GM19239 (cell line): ENCODE measurements at regions not wholly inside any gene's neighbourhood (a gene's known extent, or its start where the extent isn't known, plus 50 kb on each side); places are given as distances from the start of the nearest gene placed in this dataset.
"Not testable (repeated sequence)": the region's sequence is repeated elsewhere in the genome, so short reads cannot be mapped to it uniquely, and the experiment has no call there.

Source experiments
- DNase-seq: peaks from one replicate; pipeline ENCODE4 v3.0.0; 2011; ENCODE audit warnings: low spot score; ENCODE audit not compliant: insufficient read length
- FAIRE-seq: peaks from 2 replicates; lab custom pipeline; 2011; peaks lifted over from hg19 to GRCh38; lab: Jason Lieb, UNC

GRCh38 chr1:38585971-38586370 lies 273.6 kb downstream of the RRAGC start:
- DNase-seq (no peak), FAIRE-seq (no peak)

DNA sequence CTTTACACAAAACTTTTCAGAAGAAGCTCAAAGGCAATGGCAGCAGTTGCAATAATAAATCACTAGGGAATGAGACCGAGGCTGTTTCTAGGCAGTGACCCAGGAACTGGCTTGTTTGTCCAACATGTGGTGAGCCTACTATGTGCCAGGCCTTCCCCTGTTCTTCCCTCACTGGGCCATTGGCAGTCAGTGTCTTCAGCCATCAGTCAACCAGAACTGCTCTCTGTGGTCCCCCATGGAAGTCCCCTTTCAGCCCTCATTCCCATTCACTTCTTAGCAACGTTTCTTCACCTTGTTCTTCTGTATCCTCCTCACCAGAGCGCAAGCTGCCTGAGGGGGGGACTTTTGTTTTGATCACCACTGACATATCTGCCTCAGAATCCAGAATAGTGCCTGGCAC lies 274.1 kb downstream of the RRAGC start:
- FAIRE-seq: peak; percentile 67
- no peak for DNase-seq

- FAIRE-seq: no peak
- no peak for DNase-seq
These were observed 274.9 kb downstream of the RRAGC start for GRCh38 chr1:38584448-38585355.

DNA sequence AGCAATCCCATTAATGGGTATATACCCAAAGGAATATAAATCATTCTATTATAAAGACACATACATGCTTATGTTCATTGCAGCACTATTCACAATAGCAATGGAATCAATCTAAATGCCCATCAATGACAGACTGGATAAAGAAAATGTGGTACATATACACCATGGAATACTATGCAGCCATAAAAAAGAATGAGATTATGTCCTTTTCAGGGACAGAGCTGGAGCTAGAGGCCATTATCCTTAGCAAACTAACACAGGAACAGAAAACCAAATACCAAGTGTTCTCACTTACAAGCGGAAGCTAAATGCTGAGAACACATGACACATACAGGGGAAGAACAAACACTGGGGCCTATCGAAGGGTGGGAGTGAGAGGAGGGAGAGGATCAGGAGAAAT lies 276.3 kb downstream of the RRAGC start:
- DNase-seq, FAIRE-seq: not testable (repeated sequence)

DNA sequence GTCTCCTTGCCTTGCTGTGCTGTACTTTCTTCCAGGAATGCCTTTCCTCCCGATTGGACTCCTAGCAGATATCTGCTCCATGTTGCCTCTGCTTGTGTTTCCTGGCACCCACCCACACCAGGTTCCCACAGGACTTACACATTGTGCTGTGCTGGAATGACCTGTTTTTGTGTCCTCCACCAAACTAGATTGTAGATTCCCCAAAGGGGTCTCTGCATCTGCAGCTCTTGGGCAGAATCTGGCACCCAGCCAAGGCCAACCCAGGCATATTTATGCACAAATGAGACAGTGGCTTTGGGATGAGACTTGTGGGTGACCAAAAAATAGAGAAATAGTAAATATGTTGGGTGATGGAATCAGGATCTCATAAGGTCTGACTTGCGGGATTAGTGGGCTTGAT lies 278.2 kb downstream of the RRAGC start:
- DNase-seq: no peak
- FAIRE-seq: no peak

GRCh38 chr1:38580594-38580993 lies 279.0 kb downstream of the RRAGC start:
- DNase-seq (no peak), FAIRE-seq (no peak)

DNA sequence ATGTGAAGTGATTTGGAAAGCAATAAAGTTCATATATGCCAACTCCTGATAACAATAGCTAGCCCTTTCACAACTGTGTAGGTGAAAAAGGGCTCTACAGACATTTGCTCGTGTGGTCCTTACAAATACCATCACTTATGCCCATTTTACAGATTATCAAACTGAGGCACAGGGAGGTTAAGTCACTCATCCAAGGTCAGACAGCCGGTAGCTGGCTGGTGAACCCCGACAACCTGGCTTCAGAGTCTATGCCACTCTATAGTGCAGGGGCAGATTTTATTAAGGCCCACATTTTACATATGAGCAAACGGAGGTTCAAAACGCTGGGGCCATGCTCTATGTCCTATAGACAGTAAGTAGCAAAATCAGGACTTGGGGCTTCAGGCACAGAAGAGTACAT lies 280.5 kb downstream of the RRAGC start:
- no peak for DNase-seq
- FAIRE-seq: no peak

DNA sequence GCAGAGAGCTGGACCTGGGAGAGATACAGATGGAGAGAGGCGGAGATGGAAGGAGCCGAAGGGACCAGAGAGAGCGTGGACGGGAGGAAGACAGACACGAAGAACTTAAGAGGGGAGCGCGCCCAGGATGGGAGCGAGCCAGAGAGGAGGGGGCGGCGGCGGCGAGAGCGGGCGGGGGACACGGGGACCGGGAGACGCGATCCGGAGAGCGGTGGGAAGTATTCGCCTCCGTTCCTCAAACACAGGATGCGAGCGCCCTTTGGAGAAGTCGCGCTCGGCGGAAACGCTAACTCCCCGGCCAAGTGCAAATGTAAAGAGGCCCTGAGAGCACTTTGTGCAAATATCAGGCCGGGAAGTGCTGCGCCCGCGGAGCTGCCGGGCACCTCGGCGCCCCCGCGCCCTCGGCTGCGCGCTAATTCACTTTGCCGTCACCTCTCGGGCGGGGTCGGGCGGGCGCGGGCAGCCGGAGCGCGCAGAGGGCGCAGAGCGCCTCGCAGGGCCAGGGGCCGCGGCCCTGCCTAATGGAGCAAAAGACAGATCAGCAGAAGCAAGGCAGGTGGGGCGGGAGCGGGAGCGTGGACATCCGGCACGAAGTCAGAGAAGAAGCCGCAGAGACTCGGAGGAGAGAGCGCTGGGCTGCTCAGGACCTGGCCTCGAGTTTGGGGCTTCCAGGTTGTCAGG lies 281.2 kb downstream of the RRAGC start:
- no peak for FAIRE-seq
- no peak for DNase-seq

DNA sequence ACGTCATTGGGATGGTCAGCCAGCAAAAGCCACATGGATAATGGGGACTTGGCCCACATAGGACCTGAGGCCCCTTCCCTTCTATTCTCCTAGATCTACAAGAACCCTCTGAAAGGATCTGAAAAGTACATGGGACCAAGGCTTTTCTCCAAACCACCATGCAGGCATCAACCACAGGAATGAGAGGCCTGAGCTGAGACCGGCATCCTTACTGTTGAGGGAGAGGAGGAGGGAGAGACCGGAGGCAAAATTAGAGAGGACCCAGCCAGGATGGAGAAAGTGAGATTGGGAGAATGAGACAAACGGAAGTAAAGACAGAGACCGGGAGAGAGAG lies 281.7 kb downstream of the RRAGC start:
- no peak for FAIRE-seq
- no peak for DNase-seq

GRCh38 chr1:38577385-38577784 lies 282.2 kb downstream of the RRAGC start:
- no peak for FAIRE-seq

DNA sequence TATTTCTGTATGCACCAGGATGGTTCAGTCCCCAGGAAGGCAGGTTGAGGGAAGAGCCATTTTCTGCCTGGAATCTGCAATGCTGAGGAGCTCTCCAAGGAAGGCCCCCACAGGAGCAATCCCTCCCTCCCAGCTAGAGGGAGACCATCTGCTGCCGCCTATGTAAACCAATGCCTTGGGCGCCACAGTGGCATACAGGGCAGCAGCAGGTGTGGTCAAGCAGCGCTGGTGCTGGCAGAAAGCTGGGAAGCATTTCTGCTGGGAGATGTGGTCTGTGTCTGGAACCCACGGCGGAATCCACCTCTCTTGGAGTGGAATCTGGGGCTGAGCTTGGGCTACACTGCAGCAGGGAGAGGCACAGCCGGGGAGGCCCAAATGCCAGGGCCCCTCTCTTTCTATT lies 283.3 kb downstream of the RRAGC start:
- no peak for FAIRE-seq
- no peak for DNase-seq

More at GRCh38 chr1:38577385-38577784, 282.2 kb downstream of the RRAGC start:
- no peak for DNase-seq

DNA sequence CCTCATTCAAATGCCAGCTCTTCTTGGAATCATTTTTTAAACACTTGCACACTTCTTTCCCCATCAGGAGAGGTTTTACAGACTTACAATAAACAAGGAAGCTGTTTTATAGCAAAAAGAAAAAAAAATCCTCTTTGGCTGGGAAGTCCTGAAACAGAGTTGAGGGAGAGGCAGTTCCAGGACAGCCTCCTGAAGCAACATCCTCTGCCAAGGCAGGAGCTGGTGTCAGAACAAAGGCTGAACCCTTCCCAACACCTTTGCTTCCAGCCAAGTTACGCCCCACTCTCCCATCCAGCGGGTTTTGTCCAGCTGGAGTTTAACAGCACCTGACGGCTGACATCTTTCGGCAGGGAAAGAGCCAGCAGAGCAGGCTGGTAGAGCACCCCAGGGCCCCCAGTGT lies 287.8 kb downstream of the RRAGC start:
- DNase-seq (no peak), FAIRE-seq (no peak)

DNA sequence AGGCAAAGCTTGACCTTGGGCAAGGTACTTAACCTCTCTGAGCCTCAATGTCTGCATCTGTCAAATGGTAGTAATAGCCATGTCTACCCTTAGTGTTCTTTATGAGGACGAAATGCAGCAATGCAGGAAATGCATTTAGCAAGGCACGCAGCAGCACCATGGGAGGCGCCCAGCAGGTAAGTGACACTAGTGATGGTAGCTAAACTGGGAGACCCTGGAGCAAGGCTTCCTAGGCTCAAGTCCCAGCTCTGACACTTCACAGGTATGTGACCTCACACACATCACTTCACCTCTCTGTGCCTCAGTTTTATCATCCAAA lies 289.0 kb downstream of the RRAGC start:
- DNase-seq: no peak
- no peak for FAIRE-seq

DNA sequence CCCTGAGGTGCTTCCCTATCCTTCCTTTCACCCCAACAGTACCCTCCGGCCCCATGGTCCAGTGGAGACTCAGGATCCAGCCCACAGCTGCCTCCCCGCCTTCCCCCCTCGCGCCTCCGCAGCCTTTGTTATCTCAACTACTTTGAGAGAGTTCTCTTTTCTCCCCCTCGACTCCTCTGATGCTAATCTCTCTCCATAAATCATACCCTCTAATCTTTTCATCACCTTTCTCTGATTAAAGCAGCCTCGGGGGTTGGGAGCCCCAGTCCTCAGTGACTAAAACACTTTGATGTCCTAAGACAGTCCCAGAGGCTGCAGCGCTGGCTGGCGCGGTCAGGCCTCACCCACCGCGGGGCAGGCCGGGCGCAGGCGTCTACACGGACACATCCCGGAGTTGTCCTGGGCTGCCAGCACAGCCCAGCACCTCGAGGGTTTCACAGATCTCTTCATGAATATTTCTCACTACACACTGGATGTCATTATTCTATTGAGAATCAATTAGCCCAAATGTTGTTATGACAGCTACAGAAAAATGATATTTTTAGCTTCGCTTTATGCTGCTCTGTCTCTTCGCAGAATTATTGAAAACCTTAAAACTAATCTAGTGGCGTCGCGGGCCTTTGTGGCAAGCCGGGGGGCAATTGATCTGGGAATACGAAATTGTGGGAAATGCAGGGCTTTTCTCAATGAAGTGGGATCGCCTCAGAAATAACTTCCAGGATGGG lies 289.5 kb downstream of the RRAGC start:
- FAIRE-seq: no peak
- DNase-seq: no peak

DNA sequence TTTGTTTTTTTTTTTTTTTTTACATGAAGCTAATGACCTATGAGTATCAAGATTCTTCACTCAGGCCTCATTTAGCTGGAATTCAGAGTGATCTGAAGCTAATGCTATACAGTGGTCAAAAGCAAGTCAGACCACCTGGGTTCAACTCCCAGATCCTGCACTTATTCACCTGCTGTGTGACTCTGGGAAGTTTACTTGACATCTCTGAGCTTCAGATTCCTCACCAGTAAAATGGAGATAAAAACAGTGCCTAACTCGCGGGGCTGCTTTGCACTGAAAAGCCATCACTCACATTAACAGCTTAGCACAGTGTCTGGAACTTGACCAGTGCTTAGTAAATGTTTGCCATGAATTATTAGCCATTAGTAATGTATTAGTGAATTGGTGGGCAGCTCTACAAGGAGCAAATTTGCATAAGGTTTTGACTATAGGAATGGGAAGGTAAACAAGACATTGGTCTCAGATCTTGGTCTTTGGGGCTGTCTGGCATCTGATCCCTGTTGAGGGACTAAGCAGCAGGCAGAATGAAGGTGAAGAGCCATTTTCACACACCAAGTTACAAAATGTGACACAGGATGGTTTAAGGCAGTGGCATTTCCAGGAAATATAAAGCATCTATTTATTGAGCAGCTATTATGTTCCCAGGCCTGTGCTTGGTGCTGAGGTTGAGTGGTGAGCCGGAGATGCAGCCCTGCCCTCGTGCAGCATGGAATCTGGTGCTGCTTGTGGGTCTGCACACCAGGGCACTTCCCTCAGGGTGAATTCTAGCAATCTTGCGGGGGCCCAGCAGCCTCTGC lies 291.3 kb downstream of the RRAGC start:
- no peak for DNase-seq
- FAIRE-seq: peak; percentile 47

DNA sequence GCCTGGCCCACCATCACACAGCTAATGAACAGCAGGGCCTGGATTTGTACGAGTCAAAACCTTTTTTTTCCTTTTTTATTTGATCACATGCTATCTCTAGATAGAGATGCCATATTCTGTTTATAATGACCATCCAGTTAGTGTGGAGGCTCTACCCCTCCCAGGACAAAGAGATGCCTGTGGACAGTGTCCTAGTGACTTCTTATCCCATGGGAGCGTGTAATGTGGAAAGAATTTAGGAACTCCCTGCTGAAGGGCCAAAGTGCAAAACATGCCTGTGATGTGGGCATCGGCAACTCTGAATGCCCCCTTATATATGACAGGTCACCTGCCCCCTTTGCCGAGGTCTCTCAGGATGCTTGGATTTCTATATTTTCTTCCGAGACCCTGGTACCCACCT lies 292.2 kb downstream of the RRAGC start:
- FAIRE-seq: no peak

DNA sequence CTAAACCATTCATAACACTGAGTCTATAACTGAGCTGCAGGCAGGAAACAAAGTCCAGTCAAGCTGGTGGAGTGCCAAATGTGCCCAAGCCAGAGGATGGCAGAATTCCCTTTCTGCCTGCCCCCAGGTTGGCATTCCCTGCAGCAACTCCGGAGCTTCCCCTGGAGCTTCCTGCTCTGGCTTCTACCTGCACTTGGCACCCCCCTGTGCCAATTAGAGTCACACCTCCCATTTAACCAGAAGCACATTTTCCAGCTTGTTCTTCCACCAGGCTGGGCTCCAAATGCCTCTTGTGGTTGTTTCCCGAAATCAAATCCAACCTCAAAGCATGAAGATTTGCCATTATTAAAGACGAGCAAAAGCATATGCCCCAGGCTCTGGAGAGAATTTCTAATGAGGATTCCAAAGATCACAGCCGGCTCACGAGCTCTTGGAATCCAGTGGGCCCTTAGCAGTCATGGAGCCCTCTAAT lies 294.5 kb downstream of the RRAGC start:
- FAIRE-seq: no peak

More for the DNA sequence above, 292.2 kb downstream of the RRAGC start:
- no peak for DNase-seq

GRCh38 chr1:38563942-38564735 lies 295.4 kb downstream of the RRAGC start:
- FAIRE-seq (no peak), DNase-seq (no peak)

More for the DNA sequence above, 294.5 kb downstream of the RRAGC start:
- no peak for DNase-seq

DNA sequence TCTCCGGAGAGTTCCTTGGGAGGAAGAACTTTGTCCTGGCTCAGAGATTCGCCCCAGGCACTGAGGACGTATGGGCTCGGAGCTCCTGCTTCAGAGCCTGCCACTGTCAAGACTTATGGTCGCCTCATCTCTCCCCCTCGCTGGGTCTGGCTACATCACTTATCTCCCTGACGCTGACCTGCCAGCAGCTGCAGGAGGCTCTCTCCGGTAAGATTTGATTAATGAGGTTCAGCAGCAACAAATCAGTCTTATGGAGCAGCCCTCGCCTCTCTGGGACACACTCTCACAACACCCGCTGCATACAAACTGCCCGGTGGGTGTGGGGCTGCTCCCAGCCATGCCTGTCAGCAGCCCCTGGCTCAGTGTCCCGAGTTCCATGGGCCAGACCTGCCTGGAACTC lies 297.8 kb downstream of the RRAGC start:
- FAIRE-seq (no peak), DNase-seq (no peak)
